Progenitor cell of endocrine pancreas (in vitro differentiated cells): ENCODE measurements at regions not wholly inside any gene's neighbourhood (a gene's known extent, or its start where the extent isn't known, plus 50 kb on each side); places are given as distances from the start of the nearest gene placed in this dataset.

Experiments used
- DNase-seq: peaks from one replicate; pipeline ENCODE4 v3.0.0; 2021; ENCODE audit warnings: low spot score; ENCODE audit not compliant: unreplicated experiment
- H3K27ac Mint-ChIP-seq: 2 replicates; pipeline ENCODE4 v1.8.0; 2021; ENCODE audit warnings: mild to moderate bottlenecking, moderate library complexity, mixed read lengths
- H3K27me3 Mint-ChIP-seq: 2 replicates; pipeline ENCODE4 v1.8.0; 2021; ENCODE audit warnings: mixed read lengths
- H3K36me3 Mint-ChIP-seq: 2 replicates; pipeline ENCODE4 v1.8.0; 2022; ENCODE audit warnings: mixed read lengths; ENCODE audit not compliant: insufficient read depth
- H3K4me1 Mint-ChIP-seq: 2 replicates; pipeline ENCODE4 v1.8.0; 2021; ENCODE audit warnings: low read depth, mixed read lengths
- H3K4me3 Mint-ChIP-seq: 2 replicates; pipeline ENCODE4 v1.8.0; 2021; ENCODE audit warnings: low read depth, mild to moderate bottlenecking, moderate library complexity, mixed read lengths
- H3K9me3 Mint-ChIP-seq: 2 replicates; pipeline ENCODE4 v1.8.0; 2021; ENCODE audit warnings: low read depth, mixed read lengths
- TF ChIP-seq, protein P1 (sequence below): fragments of 200-600 bp; sonication (generic); IDR thresholded peaks from one replicate; pipeline ENCODE4 v1.5.0; 2021; ENCODE audit warnings: antibody characterized with exemption, mild to moderate bottlenecking; ENCODE audit not compliant: unreplicated experiment

- DNase-seq, result peak; percentile 44
- TF ChIP-seq, protein P1, sequence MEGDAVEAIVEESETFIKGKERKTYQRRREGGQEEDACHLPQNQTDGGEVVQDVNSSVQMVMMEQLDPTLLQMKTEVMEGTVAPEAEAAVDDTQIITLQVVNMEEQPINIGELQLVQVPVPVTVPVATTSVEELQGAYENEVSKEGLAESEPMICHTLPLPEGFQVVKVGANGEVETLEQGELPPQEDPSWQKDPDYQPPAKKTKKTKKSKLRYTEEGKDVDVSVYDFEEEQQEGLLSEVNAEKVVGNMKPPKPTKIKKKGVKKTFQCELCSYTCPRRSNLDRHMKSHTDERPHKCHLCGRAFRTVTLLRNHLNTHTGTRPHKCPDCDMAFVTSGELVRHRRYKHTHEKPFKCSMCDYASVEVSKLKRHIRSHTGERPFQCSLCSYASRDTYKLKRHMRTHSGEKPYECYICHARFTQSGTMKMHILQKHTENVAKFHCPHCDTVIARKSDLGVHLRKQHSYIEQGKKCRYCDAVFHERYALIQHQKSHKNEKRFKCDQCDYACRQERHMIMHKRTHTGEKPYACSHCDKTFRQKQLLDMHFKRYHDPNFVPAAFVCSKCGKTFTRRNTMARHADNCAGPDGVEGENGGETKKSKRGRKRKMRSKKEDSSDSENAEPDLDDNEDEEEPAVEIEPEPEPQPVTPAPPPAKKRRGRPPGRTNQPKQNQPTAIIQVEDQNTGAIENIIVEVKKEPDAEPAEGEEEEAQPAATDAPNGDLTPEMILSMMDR, result peak; percentile 84
- Mint-ChIP-seq H3K36me3 (no peaks in the 10 kb centered on the region), H3K4me3 (no peak overlapping the region), H3K27me3 (no peaks in the 10 kb centered on the region), H3K4me1 (peaks cover 2% of the 10 kb centered on the region), H3K9me3 (no peaks in the 10 kb centered on the region), H3K27ac (no peak overlapping the region)
Observed at GRCh38 chr7:46352004-46352954, 431.2 kb upstream of the IGFBP3 start.

GRCh38 chr7:46349490-46349889 is 428.4 kb upstream of the IGFBP3 start:
- H3K27ac Mint-ChIP-seq, result no peak overlapping the region
- no peaks in the 10 kb centered on the region for H3K9me3 Mint-ChIP-seq
- TF ChIP-seq, protein P1, result no peak
- H3K36me3 Mint-ChIP-seq, result no peaks in the 10 kb centered on the region
- no peaks in the 10 kb centered on the region for H3K27me3 Mint-ChIP-seq
- H3K4me1 Mint-ChIP-seq, result no peaks in the 10 kb centered on the region
- DNase-seq, result no peak
- H3K4me3 Mint-ChIP-seq, result no peak overlapping the region

GRCh38 chr7:46344533-46344932 is 423.5 kb upstream of the IGFBP3 start:
- H3K9me3 Mint-ChIP-seq, result peaks cover 5% of the 10 kb centered on the region
- no peaks in the 10 kb centered on the region for H3K36me3 Mint-ChIP-seq
- no peak for DNase-seq
- H3K4me1 Mint-ChIP-seq, result no peaks in the 10 kb centered on the region
- H3K4me3 Mint-ChIP-seq, result no peak overlapping the region
- no peaks in the 10 kb centered on the region for H3K27me3 Mint-ChIP-seq
- no peak overlapping the region for H3K27ac Mint-ChIP-seq
- TF ChIP-seq, protein P1, result no peak

GRCh38 chr7:46343802-46344201 is 422.7 kb upstream of the IGFBP3 start:
- H3K36me3 Mint-ChIP-seq, result no peaks in the 10 kb centered on the region
- TF ChIP-seq, protein P1, result no peak
- no peak overlapping the region for H3K4me3 Mint-ChIP-seq
- no peaks in the 10 kb centered on the region for H3K27me3 Mint-ChIP-seq
- H3K9me3 Mint-ChIP-seq, result peaks cover 5% of the 10 kb centered on the region
- H3K27ac Mint-ChIP-seq, result no peak overlapping the region
- no peak for DNase-seq
- H3K4me1 Mint-ChIP-seq, result no peaks in the 10 kb centered on the region

- TF ChIP-seq, protein P1, result no peak
- Mint-ChIP-seq H3K27me3 (no peaks in the 10 kb centered on the region), H3K36me3 (no peaks in the 10 kb centered on the region), H3K27ac (no peak overlapping the region), H3K4me3 (no peak overlapping the region), H3K4me1 (no peaks in the 10 kb centered on the region), H3K9me3 (no peaks in the 10 kb centered on the region)
- DNase-seq, result no peak
Observed at GRCh38 chr7:46322937-46323336, 401.9 kb upstream of the IGFBP3 start.
